GM21528 (cell line): ENCODE measurements at regions not wholly inside any gene's neighbourhood (a gene's known extent, or its start where the extent isn't known, plus 50 kb on each side); places are given as distances from the start of the nearest gene placed in this dataset.
"Not testable (repeated sequence)": the region's sequence is repeated elsewhere in the genome, so short reads cannot be mapped to it uniquely, and the experiment has no call there.

Source experiments
- ATAC-seq: cut with Tn5 transposase; IDR thresholded peaks from one replicate; pipeline ENCODE4 v1.9.1; 2021; ENCODE audit warnings: mild to moderate bottlenecking, moderate library complexity; ENCODE audit not compliant: unreplicated experiment, low FRiP score

DNA sequence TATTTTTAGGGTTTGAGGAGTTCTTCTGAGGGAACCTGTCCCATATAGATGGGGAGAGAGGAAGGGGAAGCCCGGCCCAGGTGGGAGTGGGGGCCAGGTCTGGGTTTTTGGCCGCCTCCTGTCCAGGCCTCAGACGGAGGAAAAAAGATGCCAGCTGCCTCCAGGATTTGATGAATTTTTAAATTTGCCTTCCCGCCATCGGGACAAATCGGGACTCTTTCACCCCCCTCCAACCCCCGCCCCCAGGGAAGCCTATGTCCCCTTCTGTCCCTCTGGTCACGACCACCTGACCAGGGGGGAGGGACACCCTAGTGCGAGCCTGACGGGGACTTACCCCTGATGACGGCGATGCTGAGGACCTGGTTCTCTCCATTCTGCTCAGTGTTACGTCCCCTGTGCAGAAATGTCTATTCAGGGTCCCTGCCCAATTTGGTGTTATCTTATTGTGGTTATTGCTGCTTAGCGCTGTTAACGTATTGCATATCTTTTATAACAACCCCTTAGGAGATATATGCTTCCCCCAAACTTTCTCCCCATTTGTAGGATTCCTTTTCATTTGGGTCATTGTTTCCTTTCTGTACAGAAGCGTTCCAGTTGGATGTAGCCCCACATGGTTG, 115.9 kb upstream of the GRK3 start:
- peak; percentile 40 for ATAC-seq

DNA sequence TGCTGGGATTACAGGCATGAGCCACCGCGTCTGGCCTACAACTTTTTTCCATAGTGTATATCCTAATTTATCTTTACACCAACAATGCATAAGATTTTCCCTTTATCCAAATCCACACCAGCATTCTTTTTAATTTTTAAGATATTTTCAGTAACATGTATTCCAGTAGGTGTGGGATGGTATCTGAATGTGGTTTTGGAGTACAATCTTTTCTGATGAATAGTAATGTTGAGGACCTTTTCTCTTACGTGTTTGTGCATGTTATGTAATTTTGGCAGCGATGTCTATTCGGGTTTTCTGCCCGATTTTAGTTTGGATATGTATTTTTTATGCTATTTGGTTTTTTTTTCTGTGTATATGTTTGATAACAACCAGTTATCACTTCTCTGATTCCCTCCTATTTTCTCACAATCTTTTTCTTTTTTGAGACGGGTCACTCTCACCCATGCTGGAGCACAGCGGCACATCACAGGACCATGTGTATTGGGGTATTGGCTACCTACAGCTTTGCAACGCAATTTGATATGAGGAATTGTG, 114.6 kb upstream of the GRK3 start:
- ATAC-seq: no peak

- ATAC-seq: no peak
Measured at GRCh38 chr22:25451480-25452114, 112.9 kb upstream of the GRK3 start.

DNA sequence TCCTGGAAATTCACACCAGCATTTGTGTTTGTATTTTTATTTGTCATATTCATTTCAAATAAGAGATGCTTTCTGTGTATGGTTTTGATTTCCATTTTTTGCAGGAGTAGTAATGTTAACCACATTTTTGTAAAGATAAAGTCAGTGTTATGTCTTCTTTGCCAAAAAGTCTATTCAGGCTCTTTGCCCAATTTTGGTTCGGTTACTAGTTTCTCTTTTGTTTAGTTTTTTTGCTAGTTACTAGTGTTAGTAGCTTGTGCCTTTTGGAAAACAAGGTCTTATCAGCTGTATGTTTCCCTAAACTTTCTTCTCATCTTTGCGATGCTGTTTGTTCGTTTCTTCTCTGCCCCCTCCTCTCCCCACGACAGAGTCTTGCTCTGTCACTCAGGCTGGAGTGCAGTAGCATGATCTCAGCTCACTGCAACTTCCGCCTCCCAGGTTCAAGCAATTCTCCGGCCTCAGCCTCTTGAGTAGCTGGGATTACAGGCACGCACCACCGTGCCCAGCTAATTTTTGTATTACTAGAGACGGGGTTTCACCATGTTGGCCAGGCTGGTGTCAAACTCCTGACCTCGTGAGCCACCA, 112.3 kb upstream of the GRK3 start:
- no peak for ATAC-seq

GRCh38 chr22:25453058-25453457, 111.4 kb upstream of the GRK3 start:
- ATAC-seq: no peak

- ATAC-seq: no peak
Measured at GRCh38 chr22:25453557-25453956, 110.9 kb upstream of the GRK3 start.

GRCh38 chr22:25456300-25457043, 108.0 kb upstream of the GRK3 start:
- ATAC-seq: not testable (repeated sequence)

- ATAC-seq: not testable (repeated sequence)
Measured at GRCh38 chr22:25458631-25459030, 105.8 kb upstream of the GRK3 start.

- not testable (repeated sequence) for ATAC-seq
Measured at GRCh38 chr22:25460682-25461081, 103.8 kb upstream of the GRK3 start.

DNA sequence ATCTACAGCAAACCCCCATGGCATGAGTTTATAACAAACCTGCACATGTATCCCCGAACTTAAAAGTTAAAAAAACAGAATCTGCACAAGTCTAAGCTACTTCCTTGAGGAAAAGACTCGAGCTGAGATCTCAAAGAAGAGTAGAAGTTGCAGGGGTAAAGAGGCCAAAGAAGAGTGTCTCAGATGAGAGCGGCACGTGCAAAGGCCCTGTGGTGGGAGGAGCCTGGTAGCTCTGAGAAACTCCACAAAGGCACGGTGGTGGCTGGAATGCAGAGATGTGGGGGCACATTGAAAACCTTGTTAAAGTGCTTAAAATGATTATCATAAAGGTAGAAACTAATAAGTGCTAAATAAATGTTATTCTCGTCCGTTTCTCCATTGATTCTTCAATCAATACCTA, 103.2 kb upstream of the GRK3 start:
- no peak for ATAC-seq

- ATAC-seq: not testable (repeated sequence)
Measured at GRCh38 chr22:25462474-25463346, 101.8 kb upstream of the GRK3 start.

GRCh38 chr22:25463347-25463628, 101.2 kb upstream of the GRK3 start:
- ATAC-seq: not testable (repeated sequence)

GRCh38 chr22:25464326-25464725, 100.1 kb upstream of the GRK3 start:
- not testable (repeated sequence) for ATAC-seq

DNA sequence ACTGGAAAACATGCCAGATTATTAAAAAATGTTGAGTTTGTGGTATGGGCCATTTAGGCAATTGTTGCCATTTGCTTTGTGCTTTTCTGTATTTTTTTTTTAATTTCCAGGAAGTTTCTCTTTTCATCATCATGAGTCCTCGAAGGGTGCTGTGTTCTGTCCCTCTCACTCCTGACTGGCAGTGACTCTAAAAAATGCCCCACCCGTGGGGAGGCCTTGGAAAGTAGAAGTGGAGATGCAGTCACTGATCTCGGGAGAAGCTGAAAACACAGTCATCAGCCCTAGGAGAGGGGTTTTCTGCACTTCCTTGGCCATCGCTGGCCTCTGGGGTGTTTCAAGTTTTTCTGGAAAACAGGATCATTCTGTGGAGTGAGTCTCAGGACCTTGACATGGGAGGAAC, 98.5 kb upstream of the GRK3 start:
- no peak for ATAC-seq

- ATAC-seq: no peak
Measured at GRCh38 chr22:25472382-25472781, 92.1 kb upstream of the GRK3 start.

DNA sequence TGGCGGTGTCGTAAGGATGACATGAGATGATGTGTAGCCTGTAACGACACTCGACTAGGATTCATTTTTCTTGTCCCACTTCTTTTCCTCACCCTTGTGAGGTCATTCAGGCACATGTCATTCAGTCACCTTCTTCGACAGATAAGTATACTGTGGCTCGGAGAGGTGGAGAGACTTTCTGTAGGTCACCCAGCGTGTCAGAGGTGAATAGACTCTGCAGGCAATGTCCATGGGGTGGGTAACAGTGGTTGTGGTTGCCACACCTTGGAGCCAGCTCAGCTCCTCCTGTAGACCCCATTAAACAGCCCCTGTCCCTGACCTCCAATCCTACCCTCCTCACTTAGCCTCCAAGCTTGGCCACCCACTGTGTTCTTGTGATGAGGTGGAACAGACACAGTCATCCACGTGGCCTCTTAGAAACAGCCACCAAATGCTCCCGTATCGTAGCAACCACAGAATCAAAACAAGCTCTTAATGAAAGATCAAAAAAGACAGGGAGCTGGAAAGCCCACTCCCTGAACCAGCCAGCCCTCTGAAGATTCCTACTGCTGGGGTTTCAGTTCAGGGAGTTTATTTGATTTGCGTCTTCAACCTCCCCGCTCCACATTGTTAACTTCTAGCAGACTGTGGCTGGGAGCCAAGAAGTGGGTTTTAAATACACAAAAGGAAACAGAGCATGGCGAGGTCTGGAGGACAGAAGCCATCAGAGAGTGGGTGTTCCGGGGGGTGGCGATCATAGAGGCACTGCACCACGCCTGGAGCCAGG, 89.0 kb upstream of the GRK3 start:
- no peak for ATAC-seq

GRCh38 chr22:25477358-25477757, 87.1 kb upstream of the GRK3 start:
- no peak for ATAC-seq

DNA sequence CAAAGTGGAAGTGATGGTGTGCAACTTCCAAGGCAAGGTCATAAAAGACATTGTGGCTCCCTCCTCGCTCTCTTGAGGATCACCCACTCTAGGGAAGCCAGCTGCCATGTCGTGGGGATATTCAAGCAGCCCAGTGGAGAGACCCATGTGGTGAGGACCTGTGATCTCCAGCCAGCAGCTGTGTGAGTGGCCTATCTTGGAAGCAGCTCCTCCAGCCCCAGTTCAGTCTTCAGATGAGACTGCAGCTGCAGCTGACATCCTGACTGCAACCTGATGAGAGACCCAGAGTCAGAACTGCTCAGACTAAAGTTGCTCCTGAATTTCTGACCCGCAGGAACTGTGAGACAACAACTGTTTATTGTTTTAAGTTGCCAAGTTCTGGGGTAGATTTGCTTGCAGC, 86.4 kb upstream of the GRK3 start:
- ATAC-seq: no peak

DNA sequence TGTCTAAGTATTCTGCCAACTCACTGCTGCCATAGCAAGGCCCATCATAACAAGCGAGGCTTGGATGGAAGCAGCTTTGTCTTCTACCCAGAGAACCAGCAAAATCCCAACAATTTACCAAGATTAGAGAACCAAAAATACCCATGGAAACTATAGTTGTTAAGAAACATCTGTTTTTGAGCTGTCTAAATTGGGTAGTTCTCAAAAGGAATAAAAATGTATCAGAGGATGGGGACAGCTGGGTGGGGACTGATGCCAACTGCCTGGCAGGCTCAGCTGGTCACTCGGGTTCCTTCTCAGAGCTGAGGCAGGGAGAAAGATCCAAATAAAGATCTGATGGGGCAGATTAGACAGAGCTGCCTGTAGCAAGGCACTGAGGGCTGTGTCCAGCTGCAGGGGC, 85.9 kb upstream of the GRK3 start:
- no peak for ATAC-seq

- not testable (repeated sequence) for ATAC-seq
Measured at GRCh38 chr22:25480868-25481267, 83.6 kb upstream of the GRK3 start.
